22Rv1 (cell line): ENCODE measurements at regions not wholly inside any gene's neighbourhood (a gene's known extent, or its start where the extent isn't known, plus 50 kb on each side); places are given as distances from the start of the nearest gene placed in this dataset.

Experiments
- H3K27ac ChIP-seq: fragments of 450-650 bp; 2 replicates; pipeline ENCODE4 v1.5.1; 2017
- CTCF ChIP-seq: fragments of 450-650 bp; IDR thresholded peaks from 2 replicates; pipeline ENCODE4 v1.5.1; 2017; ENCODE audit warnings: mild to moderate bottlenecking
- ZFX ChIP-seq: fragments of 450-650 bp; IDR thresholded peaks from 2 replicates; pipeline ENCODE4 v1.6.1; 2017; ENCODE audit warnings: antibody characterized with exemption, borderline replicate concordance

- TF ChIP-seq ZFX (no peak), CTCF (no peak)
- H3K27ac ChIP-seq = no peak overlapping the region
Observed at GRCh38 chr7:53596230-53596629, 560.8 kb downstream of the POM121L12 start.

- H3K27ac ChIP-seq = no peak overlapping the region
- TF ChIP-seq ZFX (no peak), CTCF (no peak)
Observed at GRCh38 chr7:53600296-53600695, 564.9 kb downstream of the POM121L12 start.

GRCh38 chr7:53602817-53603418 is 567.5 kb downstream of the POM121L12 start:
- TF ChIP-seq CTCF (no peak), ZFX (no peak)
- H3K27ac ChIP-seq = no peak overlapping the region

- H3K27ac ChIP-seq = no peak overlapping the region
- TF ChIP-seq ZFX = no peak
- TF ChIP-seq CTCF = no peak
Observed at GRCh38 chr7:53603461-53603860, 568.0 kb downstream of the POM121L12 start.

- no peak overlapping the region for H3K27ac ChIP-seq
- no peak for TF ChIP-seq ZFX
- TF ChIP-seq CTCF = no peak
Observed at GRCh38 chr7:53604201-53604600, 568.8 kb downstream of the POM121L12 start.

GRCh38 chr7:53607961-53608360 is 572.5 kb downstream of the POM121L12 start:
- TF ChIP-seq ZFX (no peak), CTCF (no peak)
- H3K27ac ChIP-seq = no peak overlapping the region

- H3K27ac ChIP-seq = no peak overlapping the region
- TF ChIP-seq ZFX (no peak), CTCF (no peak)
Observed at GRCh38 chr7:53609185-53609584, 573.8 kb downstream of the POM121L12 start.
